Stomach (tissue), 4 donors: ENCODE measurements at regions not wholly inside any gene's neighbourhood (a gene's known extent, or its start where the extent isn't known, plus 50 kb on each side); places are given as distances from the start of the nearest gene placed in this dataset.

ENCODE experiments used
- EP300 ChIP-seq: sonication (generic); formaldehyde crosslinking; IDR thresholded peaks from one replicate; pipeline ENCODE4 v1.6.1; 2017; ENCODE audit warnings: antibody characterized with exemption
- POLR2A ChIP-seq, 4 donors: fragments of 450-650 bp; IDR thresholded peaks; one replicate each; pipeline ENCODE4 v1.6.1; 2016; ENCODE audit warnings: antibody characterized with exemption in 4 of 4, control low read depth in 2 of 4, mild to moderate bottlenecking in 1 of 4, moderate library complexity in 1 of 4
- POLR2AphosphoS5 ChIP-seq, 3 donors: sonication (generic); formaldehyde crosslinking; IDR thresholded peaks; one replicate each; pipeline ENCODE4 v1.6.1; 2016; ENCODE audit warnings: antibody characterized with exemption in 3 of 3

- TF ChIP-seq POLR2A (IDR thresholded peaks at IDR 0.05) (no peak), POLR2AphosphoS5 (IDR thresholded peaks at IDR 0.05) (no peak), EP300 (no peak)
Observed at GRCh38 chr1:21379571-21379970, 60.4 kb upstream of the NBPF3 start.
